ENCODE measurements at regions not wholly inside any gene's neighbourhood (a gene's known extent, or its start where the extent isn't known, plus 50 kb on each side); places are given as distances from the start of the nearest gene placed in this dataset.

DNA sequence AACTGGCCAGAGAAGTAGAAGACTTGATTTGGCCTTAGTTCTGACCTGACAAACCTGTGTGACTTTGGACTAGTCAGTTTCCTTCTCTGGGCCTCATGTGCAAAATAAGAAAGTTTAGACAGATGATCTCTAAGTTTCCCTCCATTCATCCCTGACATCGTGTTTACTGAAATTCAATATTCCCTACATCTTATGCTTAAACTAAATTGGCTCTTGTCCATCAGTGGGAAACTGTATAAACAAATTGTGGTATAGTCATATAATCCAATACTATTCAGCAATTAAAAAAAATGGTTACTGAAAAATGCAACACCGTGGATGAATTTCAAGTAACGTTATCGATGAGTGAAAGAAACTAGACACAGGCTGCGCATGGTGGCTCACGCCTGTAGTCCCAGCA lies 64.4 kb upstream of the HRH1 start:
- DNase-seq (ENCODE audit: low spot score), result no peak
- TF ChIP-seq, protein P1, sequence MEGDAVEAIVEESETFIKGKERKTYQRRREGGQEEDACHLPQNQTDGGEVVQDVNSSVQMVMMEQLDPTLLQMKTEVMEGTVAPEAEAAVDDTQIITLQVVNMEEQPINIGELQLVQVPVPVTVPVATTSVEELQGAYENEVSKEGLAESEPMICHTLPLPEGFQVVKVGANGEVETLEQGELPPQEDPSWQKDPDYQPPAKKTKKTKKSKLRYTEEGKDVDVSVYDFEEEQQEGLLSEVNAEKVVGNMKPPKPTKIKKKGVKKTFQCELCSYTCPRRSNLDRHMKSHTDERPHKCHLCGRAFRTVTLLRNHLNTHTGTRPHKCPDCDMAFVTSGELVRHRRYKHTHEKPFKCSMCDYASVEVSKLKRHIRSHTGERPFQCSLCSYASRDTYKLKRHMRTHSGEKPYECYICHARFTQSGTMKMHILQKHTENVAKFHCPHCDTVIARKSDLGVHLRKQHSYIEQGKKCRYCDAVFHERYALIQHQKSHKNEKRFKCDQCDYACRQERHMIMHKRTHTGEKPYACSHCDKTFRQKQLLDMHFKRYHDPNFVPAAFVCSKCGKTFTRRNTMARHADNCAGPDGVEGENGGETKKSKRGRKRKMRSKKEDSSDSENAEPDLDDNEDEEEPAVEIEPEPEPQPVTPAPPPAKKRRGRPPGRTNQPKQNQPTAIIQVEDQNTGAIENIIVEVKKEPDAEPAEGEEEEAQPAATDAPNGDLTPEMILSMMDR (IDR thresholded peaks at IDR 0.05), result no peak
- H3K4me3 ChIP-seq, result no peak overlapping the region
- no peak overlapping the region for H3K27ac ChIP-seq

DNA sequence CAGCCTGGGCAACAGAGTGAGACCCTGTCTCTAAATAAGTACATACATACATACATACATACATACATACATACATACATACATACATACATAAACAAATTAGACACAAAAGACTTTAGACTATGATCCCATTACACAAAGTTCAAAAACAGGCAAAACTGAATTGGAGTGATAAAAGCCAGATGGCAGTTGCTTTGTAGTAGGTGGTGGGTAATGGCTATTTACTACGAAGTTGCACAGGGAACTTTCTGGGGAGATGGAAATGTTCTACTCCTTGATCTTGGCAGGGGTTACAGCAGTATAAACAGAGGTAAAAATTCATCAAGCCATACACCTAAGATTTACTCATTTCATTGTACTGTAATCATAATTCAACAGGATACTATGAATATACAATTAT lies 63.7 kb upstream of the HRH1 start:
- H3K27ac ChIP-seq, result no peak overlapping the region
- no peak for DNase-seq (ENCODE audit: low spot score)
- no peak overlapping the region for H3K4me3 ChIP-seq
- TF ChIP-seq, protein P1 (IDR thresholded peaks at IDR 0.05), result no peak

DNA sequence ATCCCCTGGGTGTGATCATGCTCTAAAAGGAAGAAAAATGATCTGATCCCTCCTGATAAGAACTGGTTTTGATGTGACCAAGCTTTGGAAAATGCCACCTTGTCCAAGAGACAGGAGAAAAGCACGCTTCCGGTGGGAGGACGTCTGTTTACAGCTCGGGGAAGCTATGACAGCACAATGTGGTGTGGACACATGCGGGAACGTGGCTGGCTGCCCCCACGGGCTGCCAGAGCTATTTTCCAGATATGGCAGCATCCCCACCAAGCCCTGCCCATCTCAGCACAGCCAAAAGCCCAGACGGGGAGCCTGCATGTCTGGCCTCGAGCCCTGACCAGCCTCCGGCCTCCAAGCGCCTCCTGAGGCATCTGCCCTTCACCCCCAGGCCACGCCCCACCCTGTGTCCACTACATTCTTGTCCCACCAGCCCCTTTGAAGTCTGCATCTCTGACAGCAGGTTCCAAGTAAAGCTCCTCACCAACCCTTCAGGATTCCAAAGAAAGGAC lies 63.2 kb upstream of the HRH1 start:
- TF ChIP-seq, protein P1 (IDR thresholded peaks at IDR 0.05), result no peak
- Histone ChIP-seq H3K4me3 (no peak overlapping the region), H3K27ac (peak overlapping the region in 1 of 2 donors; percentile 3)
- DNase-seq (ENCODE audit: low spot score), result no peak

DNA sequence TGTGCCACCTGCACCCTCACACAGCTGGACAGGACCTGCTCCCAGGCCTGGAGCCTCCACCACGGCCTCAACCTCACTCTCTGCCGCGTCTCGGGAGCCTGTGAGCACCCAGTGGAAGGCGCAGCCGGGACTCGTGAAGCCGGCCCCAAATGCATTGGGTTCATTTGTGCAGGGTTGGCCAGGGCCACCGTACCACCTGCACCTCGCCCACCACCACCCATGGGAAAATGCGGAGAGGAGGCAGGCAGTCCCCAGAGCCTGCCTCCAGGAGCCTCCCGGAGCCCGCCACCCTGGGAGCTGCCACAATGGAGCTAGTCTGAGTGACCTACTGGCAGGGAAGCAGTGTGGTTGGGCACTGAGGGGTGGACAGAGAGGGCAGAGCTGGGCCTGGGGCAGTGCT lies 62.5 kb upstream of the HRH1 start:
- Histone ChIP-seq H3K27ac (peak overlapping the region in 1 of 2 donors; percentile 3), H3K4me3 (no peak overlapping the region)
- TF ChIP-seq, protein P1 (IDR thresholded peaks at IDR 0.05), result no peak
- no peak for DNase-seq (ENCODE audit: low spot score)

DNA sequence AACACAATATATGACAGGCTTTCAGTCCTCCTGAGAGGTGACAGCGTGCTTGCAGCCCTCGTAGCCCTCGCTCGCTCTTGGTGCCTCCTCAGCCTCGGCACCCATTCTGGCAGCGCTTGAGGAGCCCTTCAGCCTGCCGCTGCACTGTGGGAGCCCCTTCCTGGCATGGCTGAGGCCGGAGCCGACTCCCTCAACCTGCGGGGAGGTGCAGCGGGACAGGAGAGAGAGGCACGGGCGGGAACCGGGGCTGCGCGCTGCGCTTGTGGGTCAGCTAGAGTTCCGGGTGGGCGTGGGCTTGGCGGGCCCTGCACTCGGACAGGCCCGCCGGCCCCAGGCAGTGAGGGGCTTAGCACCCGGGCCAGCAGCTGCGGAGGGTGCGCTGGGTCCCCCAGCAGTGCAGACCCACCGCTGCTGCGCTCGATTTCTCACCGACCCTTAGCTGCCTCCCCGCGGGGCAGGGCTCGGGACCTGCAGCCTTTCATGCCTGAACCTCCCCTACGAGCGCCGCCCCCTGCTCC lies 60.4 kb upstream of the HRH1 start:
- TF ChIP-seq, protein P1 (IDR thresholded peaks at IDR 0.05), result no peak
- H3K27ac ChIP-seq, result no peak overlapping the region
- DNase-seq (ENCODE audit: low spot score), result no peak
- no peak overlapping the region for H3K4me3 ChIP-seq

DNA sequence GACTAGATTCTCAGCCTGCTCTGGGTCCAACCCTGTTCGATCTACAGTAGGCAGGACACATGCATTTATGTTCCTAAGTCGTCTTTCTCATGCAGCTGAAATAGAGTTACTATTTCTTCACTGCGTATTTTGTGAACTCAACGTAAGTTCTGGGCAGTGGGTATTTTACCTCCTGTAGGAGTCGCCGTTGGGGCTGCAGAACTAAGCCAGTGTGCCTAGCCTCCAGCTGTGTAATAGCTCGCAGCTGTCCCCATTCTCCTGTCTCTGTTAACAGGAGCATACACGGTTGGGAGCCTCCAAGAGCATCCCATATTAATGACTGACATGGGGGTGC lies 58.4 kb upstream of the HRH1 start:
- TF ChIP-seq, protein P1 (IDR thresholded peaks at IDR 0.05), result no peak
- Histone ChIP-seq H3K4me3 (peak overlapping the region; percentile 69), H3K27ac (no peak overlapping the region)
- no peak for DNase-seq (ENCODE audit: low spot score)

DNA sequence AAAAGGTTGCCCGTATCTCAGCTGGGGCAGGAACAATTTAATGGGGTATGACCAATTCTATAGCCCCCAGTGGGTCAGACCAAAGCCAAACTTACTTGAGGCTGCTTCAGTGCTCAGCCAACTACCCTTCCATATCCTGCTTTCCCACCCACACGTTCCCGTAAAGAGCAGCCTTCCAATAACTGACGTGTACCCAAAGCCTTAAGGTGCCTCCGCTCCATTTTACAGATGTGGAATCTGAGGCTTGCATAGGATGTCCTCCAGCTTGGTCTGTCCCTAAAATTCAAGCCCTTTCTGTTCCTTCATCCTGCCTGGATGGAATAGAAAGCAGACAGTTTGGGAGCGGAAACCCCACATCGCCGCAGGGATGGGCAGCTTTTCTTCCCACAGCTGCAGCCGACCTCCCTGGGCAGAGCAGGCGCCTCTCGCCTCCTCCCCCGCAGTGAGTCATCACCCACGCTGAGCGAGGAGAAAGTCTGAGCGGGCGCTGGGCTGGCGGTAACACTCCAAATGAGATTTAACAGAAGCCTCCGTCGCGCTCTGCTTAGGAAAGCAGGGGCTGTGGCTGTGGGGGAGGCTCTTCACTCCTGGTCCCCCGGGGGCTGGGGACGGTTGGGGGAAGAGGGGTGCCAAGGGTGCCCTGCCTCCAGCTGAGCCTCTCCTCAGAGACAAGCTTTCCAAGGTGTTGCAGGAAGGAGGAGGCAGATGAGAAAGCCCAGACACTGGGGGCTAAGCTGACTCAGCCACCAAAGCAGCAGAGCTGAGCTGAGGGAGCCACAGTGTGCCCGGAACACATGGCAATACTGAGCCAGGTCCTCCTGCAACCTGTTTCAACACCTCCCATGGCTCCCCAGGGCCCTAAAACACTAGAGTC lies 57.8 kb upstream of the HRH1 start:
- H3K27ac ChIP-seq, result peak overlapping the region; percentile 10 to 80
- peak; percentile 84 for DNase-seq (ENCODE audit: low spot score)
- H3K4me3 ChIP-seq, result peak overlapping the region; percentile 69
- TF ChIP-seq, protein P1 (IDR thresholded peaks at IDR 0.05), result no peak

Data from coronary artery (tissue), 2 donors.